Stomach (tissue), 4 donors: ENCODE measurements at regions not wholly inside any gene's neighbourhood (a gene's known extent, or its start where the extent isn't known, plus 50 kb on each side); places are given as distances from the start of the nearest gene placed in this dataset.

Experiments
- POLR2A ChIP-seq, 4 donors: fragments of 450-650 bp; IDR thresholded peaks; one replicate each; pipeline ENCODE4 v1.6.1; 2016; ENCODE audit warnings: antibody characterized with exemption in 4 of 4, control low read depth in 2 of 4, mild to moderate bottlenecking in 1 of 4, moderate library complexity in 1 of 4
- POLR2AphosphoS5 ChIP-seq, 3 donors: sonication (generic); formaldehyde crosslinking; IDR thresholded peaks; one replicate each; pipeline ENCODE4 v1.6.1; 2016; ENCODE audit warnings: antibody characterized with exemption in 3 of 3

- TF ChIP-seq POLR2AphosphoS5 (IDR thresholded peaks at IDR 0.05) (no peak), POLR2A (IDR thresholded peaks at IDR 0.05) (no peak)
Observed at GRCh38 chr11:70568814-70569617, 170.7 kb downstream of the CTTN start.
